K562 (cell line): ENCODE measurements at regions not wholly inside any gene's neighbourhood (a gene's known extent, or its start where the extent isn't known, plus 50 kb on each side); places are given as distances from the start of the nearest gene placed in this dataset.
A peak's percentile ranks its signal among the peaks of the same experiment; 100 is the strongest.

Experiments used
- CREM ChIP-seq: IDR thresholded peaks from 2 replicates; pipeline ENCODE4 v1.6.1; 2014; ENCODE audit warnings: antibody characterized with exemption, low read depth
- CTBP1 ChIP-seq: fragments of 450-650 bp; IDR thresholded peaks from 2 replicates; pipeline ENCODE4 v1.6.1; 2016; ENCODE audit warnings: borderline replicate concordance
- GABPB2 ChIP-seq: fragments of 250-450 bp; sonication (Bioruptor Pico); conservative IDR thresholded peaks from 2 replicates; pipeline ENCODE4 v1.5.1; 2021; ENCODE audit warnings: mild to moderate bottlenecking
- MYNN ChIP-seq, 2 experiments: sonication (generic); formaldehyde crosslinking in 1 of 2; IDR thresholded peaks; 2 replicates each; pipeline versions ENCODE4 v1.5.0 to v1.6.1; 2016 to 2020; ENCODE audit warnings: antibody characterized with exemption in 1 of 2, missing genetic modification reagents in 1 of 2
- NFIC ChIP-seq: fragments of 450-650 bp; IDR thresholded peaks from 2 replicates; pipeline ENCODE4 v1.6.1; 2017; ENCODE audit warnings: mild to moderate bottlenecking, inconsistent platforms
- NFIX ChIP-seq: fragments of 250-450 bp; sonication (Bioruptor Pico); IDR thresholded peaks from 2 replicates; pipeline ENCODE4 v1.4.0; 2020; ENCODE audit warnings: low read depth, mild to moderate bottlenecking, moderate library complexity
- RAD21 ChIP-seq, 2 experiments: fragments of 250-450 bp in 1 of 2; fragments of 450-650 bp in 1 of 2; sonication (Bioruptor Pico) in 1 of 2; formaldehyde crosslinking in 1 of 2; IDR thresholded peaks in 1 of 2; conservative IDR thresholded peaks in 1 of 2; 2 replicates each; pipeline versions ENCODE4 v1.4.0 to v1.8.0; 2020 to 2022; ENCODE audit warnings: mild to moderate bottlenecking in 2 of 2, moderate library complexity in 1 of 2
- SRSF7 ChIP-seq: fragments of 200-400 bp; formaldehyde crosslinking; optimal IDR thresholded peaks from 2 replicates; pipeline ENCODE3; 2017; ENCODE audit warnings: mild to moderate bottlenecking, low read depth, low read length
- ZBTB17 ChIP-seq: fragments of 450-650 bp; formaldehyde crosslinking; IDR thresholded peaks from 2 replicates; pipeline ENCODE4 v1.4.0; 2020; ENCODE audit warnings: mild to moderate bottlenecking
- ZEB2 ChIP-seq: fragments of 450-650 bp; IDR thresholded peaks from 2 replicates; pipeline ENCODE4 v1.6.1; 2016
- ZNF512 ChIP-seq: IDR thresholded peaks from 2 replicates; pipeline ENCODE4 v1.6.1; 2016; ENCODE audit warnings: missing genetic modification characterization, missing compliant biosample characterization
- TF ChIP-seq, protein P1 (sequence below): sonication (generic); formaldehyde crosslinking; IDR thresholded peaks from 2 replicates; pipeline ENCODE4 v1.8.0; 2023; ENCODE audit warnings: mild to moderate bottlenecking, missing genetic modification reagents
- TF ChIP-seq, protein P2 (sequence below): fragments of 450-650 bp; IDR thresholded peaks from 2 replicates; pipeline ENCODE4 v1.6.1; 2016; ENCODE audit warnings: low read depth

DNA sequence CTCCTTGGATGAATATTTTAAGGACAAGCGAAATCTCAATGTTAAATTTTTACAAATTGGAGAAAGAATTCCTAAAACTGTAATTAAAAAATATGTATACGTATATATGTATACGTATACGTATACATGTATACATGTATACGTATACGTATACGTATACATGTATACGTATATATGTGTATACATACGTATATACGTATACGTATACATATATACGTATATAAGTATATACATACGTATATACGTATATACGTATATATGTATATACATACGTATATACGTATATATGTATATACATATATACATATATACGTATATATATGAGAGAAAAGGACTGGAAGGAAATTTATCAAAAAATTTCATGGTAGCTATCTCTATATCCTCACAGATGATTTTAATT is 110.2 kb upstream of the ACKR3 start (continued):
- no peak for TF ChIP-seq RAD21 (CRISPR knock-in tag; conservative IDR thresholded peaks at IDR 0.05 in 1 of 2, IDR thresholded peaks at IDR 0.05 in 1 of 2)
- no peak for TF ChIP-seq CTBP1
- TF ChIP-seq ZEB2: no peak
- TF ChIP-seq, protein P1, sequence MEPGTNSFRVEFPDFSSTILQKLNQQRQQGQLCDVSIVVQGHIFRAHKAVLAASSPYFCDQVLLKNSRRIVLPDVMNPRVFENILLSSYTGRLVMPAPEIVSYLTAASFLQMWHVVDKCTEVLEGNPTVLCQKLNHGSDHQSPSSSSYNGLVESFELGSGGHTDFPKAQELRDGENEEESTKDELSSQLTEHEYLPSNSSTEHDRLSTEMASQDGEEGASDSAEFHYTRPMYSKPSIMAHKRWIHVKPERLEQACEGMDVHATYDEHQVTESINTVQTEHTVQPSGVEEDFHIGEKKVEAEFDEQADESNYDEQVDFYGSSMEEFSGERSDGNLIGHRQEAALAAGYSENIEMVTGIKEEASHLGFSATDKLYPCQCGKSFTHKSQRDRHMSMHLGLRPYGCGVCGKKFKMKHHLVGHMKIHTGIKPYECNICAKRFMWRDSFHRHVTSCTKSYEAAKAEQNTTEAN (CRISPR knock-in tag): no peak
- TF ChIP-seq NFIX (CRISPR knock-in tag): peak; percentile 88
- TF ChIP-seq GABPB2 (CRISPR knock-in tag): 0 out of 2 replicates have a peak, but pooled peaks have one; percentile 28
- no peak for TF ChIP-seq ZNF512 (tag)
- no peak for TF ChIP-seq MYNN (IDR thresholded peaks at IDR 0.05)
- TF ChIP-seq MYNN (CRISPR knock-in tag; IDR thresholded peaks at IDR 0.05): no peak
- TF ChIP-seq CREM: no peak
- TF ChIP-seq NFIC: no peak
- TF ChIP-seq ZBTB17 (CRISPR knock-in tag): no peak
- TF ChIP-seq SRSF7: no peak
- TF ChIP-seq, protein P2, sequence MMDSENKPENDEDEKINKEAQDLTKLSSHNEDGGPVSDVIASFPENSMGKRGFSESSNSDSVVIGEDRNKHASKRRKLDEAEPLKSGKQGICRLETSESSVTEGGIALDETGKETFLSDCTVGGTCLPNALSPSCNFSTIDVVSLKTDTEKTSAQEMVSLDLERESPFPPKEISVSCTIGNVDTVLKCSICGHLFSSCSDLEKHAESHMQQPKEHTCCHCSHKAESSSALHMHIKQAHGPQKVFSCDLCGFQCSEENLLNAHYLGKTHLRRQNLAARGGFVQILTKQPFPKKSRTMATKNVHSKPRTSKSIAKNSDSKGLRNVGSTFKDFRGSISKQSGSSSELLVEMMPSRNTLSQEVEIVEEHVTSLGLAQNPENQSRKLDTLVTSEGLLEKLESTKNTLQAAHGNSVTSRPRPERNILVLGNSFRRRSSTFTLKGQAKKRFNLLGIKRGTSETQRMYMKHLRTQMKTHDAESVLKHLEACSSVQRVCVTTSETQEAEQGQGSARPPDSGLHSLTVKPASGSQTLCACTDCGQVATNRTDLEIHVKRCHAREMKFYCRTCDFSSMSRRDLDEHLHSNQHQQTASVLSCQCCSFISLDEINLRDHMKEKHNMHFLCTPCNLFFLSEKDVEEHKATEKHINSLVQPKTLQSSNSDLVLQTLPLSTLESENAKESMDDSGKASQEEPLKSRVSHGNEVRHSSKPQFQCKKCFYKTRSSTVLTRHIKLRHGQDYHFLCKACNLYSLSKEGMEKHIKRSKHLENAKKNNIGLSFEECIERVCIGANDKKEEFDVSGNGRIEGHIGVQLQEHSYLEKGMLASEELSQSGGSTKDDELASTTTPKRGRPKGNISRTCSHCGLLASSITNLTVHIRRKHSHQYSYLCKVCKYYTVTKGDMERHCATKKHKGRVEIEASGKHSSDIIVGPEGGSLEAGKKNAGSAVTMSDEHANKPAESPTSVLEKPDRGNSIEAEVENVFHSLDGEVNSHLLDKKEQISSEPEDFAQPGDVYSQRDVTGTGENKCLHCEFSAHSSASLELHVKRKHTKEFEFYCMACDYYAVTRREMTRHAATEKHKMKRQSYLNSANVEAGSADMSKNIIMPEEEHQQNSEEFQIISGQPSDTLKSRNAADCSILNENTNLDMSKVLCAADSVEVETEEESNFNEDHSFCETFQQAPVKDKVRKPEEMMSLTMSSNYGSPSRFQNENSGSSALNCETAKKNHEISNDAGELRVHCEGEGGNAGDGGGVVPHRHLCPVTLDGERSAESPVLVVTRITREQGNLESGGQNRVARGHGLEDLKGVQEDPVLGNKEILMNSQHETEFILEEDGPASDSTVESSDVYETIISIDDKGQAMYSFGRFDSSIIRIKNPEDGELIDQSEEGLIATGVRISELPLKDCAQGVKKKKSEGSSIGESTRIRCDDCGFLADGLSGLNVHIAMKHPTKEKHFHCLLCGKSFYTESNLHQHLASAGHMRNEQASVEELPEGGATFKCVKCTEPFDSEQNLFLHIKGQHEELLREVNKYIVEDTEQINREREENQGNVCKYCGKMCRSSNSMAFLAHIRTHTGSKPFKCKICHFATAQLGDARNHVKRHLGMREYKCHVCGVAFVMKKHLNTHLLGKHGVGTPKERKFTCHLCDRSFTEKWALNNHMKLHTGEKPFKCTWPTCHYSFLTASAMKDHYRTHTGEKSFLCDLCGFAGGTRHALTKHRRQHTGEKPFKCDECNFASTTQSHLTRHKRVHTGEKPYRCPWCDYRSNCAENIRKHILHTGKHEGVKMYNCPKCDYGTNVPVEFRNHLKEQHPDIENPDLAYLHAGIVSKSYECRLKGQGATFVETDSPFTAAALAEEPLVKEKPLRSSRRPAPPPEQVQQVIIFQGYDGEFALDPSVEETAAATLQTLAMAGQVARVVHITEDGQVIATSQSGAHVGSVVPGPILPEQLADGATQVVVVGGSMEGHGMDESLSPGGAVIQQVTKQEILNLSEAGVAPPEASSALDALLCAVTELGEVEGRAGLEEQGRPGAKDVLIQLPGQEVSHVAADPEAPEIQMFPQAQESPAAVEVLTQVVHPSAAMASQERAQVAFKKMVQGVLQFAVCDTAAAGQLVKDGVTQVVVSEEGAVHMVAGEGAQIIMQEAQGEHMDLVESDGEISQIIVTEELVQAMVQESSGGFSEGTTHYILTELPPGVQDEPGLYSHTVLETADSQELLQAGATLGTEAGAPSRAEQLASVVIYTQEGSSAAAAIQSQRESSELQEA: no peak
